HCT116 (cell line): ENCODE measurements at regions not wholly inside any gene's neighbourhood (a gene's known extent, or its start where the extent isn't known, plus 50 kb on each side); places are given as distances from the start of the nearest gene placed in this dataset.

ENCODE experiments used
- ATAC-seq: fragments of 200-7000 bp; cut with Tn5 transposase; 2 replicates; pipeline ENCODE4 v1.9.1; 2020; ENCODE audit warnings: mild to moderate bottlenecking, moderate library complexity
- BruUV-seq: library from RNA; stranded (reverse); fragments of 400-500 nt; replicated peaks from 2 replicates; lab custom pipeline; 2021; lab: Mats Ljungman, UMichigan
- CTCF ChIA-PET: fragments of 300-600 bp; sonication (Branson Sonifier 250); formaldehyde crosslinking; loops from one replicate; lab custom pipeline; 2021; ENCODE audit warnings: antibody characterized with exemption; lab: Charles Lee
- POLR2A ChIA-PET: fragments of 300-600, 350-600 bp; sonication (Branson Sonifier 250); formaldehyde crosslinking; loops from one replicate; lab custom pipeline; 2021; ENCODE audit warnings: antibody characterized with exemption; lab: Charles Lee
- RAD21 ChIA-PET, 2 experiments: fragments of 300-600 bp; sonication (Branson Sonifier 250); formaldehyde crosslinking; loops; one replicate each; lab custom pipeline; 2023; ENCODE audit warnings: low total read pairs in 2 of 2; ENCODE audit not compliant: uncharacterized antibody in 2 of 2, unreplicated experiment in 2 of 2, low non-redundant PET in 1 of 2; lab: Charles Lee
- DNase-seq: peaks from one replicate; pipeline ENCODE4 v3.0.0-alpha.2; 2010; ENCODE audit warnings: low read depth, low spot score
- H2AFZ ChIP-seq: fragments of 200-600 bp; shearing (Covaris generic), sonication (generic); 2 replicates; pipeline ENCODE4 v1.6.1; 2017; ENCODE audit warnings: low read depth, mixed run types, mixed read lengths, antibody characterized with exemption, low read length; ENCODE audit not compliant: poor library complexity, severe bottlenecking
- H3K27ac ChIP-seq: 2 replicates; pipeline ENCODE4 v1.5.1; 2012; ENCODE audit warnings: low read depth, low read length
- H3K27me3 ChIP-seq: fragments of 200-600 bp; sonication (generic); 2 replicates; pipeline ENCODE4 v1.6.1; 2016; ENCODE audit warnings: mixed run types, low read length, mixed read lengths; ENCODE audit not compliant: insufficient read depth
- H3K36me3 ChIP-seq, 2 experiments: fragments of 200-500 bp in 1 of 2; fragments of 200-600 bp in 1 of 2; sonication (Bioruptor generic) in 1 of 2; sonication (generic) in 1 of 2; 2 replicates each; pipeline versions ENCODE4 v1.5.1 to v1.6.1; 2014 to 2016; ENCODE audit warnings: low read length in 2 of 2, inconsistent platforms in 1 of 2, mixed read lengths in 1 of 2, mixed run types in 1 of 2; ENCODE audit not compliant: insufficient read depth in 2 of 2, control insufficient read depth in 1 of 2
- H3K4me1 ChIP-seq, 2 experiments: fragments of 200-600 bp in 1 of 2; sonication (generic) in 1 of 2; 2 replicates each; pipeline versions ENCODE4 v1.5.1 to v1.6.1; 2012 to 2017; ENCODE audit warnings: low read length in 2 of 2, inconsistent platforms in 1 of 2, mild to moderate bottlenecking in 1 of 2, mixed read lengths in 1 of 2, mixed run types in 1 of 2, moderate library complexity in 1 of 2; ENCODE audit not compliant: insufficient read depth in 2 of 2, control insufficient read depth in 1 of 2
- H3K4me2 ChIP-seq: fragments of 200-600 bp; sonication (generic); 2 replicates; pipeline ENCODE4 v1.6.1; 2017; ENCODE audit warnings: mixed run types, low read length, mixed read lengths
- H3K4me3 ChIP-seq, 2 experiments: fragments of 200-600 bp in 1 of 2; sonication (generic) in 1 of 2; replicated peaks in 1 of 2; 2 replicates each; pipeline ENCODE4 v1.5.1; 2011 to 2016; ENCODE audit warnings: low read length in 2 of 2, control low read depth in 1 of 2, low read depth in 1 of 2, mild to moderate bottlenecking in 1 of 2, mixed read lengths in 1 of 2, mixed run types in 1 of 2
- H3K79me2 ChIP-seq: fragments of 200-600 bp; sonication (generic); 2 replicates; pipeline ENCODE4 v1.6.1; 2017; ENCODE audit warnings: mild to moderate bottlenecking, mixed run types, low read length, moderate library complexity, mixed read lengths; ENCODE audit not compliant: insufficient read depth
- H3K9ac ChIP-seq: fragments of 200-600 bp; sonication (generic); 2 replicates; pipeline ENCODE4 v1.6.1; 2016; ENCODE audit warnings: low read length, mixed read lengths
- H3K9me2 ChIP-seq: fragments of 200-600 bp; sonication (generic), shearing (Covaris generic); 2 replicates; pipeline ENCODE4 v1.6.1; 2017; ENCODE audit warnings: mixed run types, mild to moderate bottlenecking, moderate library complexity; ENCODE audit not compliant: insufficient read depth
- H3K9me3 ChIP-seq, 2 experiments: fragments of 200-500 bp in 1 of 2; fragments of 200-600 bp in 1 of 2; sonication (Bioruptor generic) in 1 of 2; sonication (generic) in 1 of 2; 2 replicates each; pipeline ENCODE4 v1.6.1; 2014 to 2017; ENCODE audit warnings: low read length in 2 of 2, mixed read lengths in 2 of 2, inconsistent platforms in 1 of 2, low read depth in 1 of 2, mild to moderate bottlenecking in 1 of 2, mixed run types in 1 of 2, moderate library complexity in 1 of 2; ENCODE audit not compliant: control insufficient read depth in 1 of 2, insufficient read depth in 1 of 2
- H4K20me1 ChIP-seq: fragments of 200-600 bp; sonication (generic), shearing (Covaris generic); 2 replicates; pipeline ENCODE4 v1.6.1; 2017; ENCODE audit warnings: mixed run types, mild to moderate bottlenecking, moderate library complexity; ENCODE audit not compliant: insufficient read depth
- CBX3 ChIP-seq: IDR thresholded peaks from 2 replicates; pipeline ENCODE4 v1.6.1; 2012; ENCODE audit warnings: low read depth
- EZH2 ChIP-seq: fragments of 200-600 bp; sonication (generic); IDR thresholded peaks from 2 replicates; pipeline ENCODE4 v1.6.1; 2017; ENCODE audit warnings: antibody characterized with exemption, mixed run types
- EZH2phosphoT487 ChIP-seq: fragments of 200-600 bp; IDR thresholded peaks from 2 replicates; pipeline ENCODE4 v1.6.1; 2018; ENCODE audit warnings: antibody characterized with exemption, borderline replicate concordance
- FOSL1 ChIP-seq: IDR thresholded peaks from 2 replicates; pipeline ENCODE4 v1.6.1; 2012; ENCODE audit warnings: low read depth
- JUND ChIP-seq: IDR thresholded peaks from 2 replicates; pipeline ENCODE4 v1.6.1; 2012
- POLR2A ChIP-seq: IDR thresholded peaks from 2 replicates; pipeline ENCODE4 v1.7.0; 2011; ENCODE audit warnings: borderline replicate concordance; ENCODE audit not compliant: insufficient read depth, insufficient read length; ENCODE audit errors: extremely low read depth
- POLR2AphosphoS5 ChIP-seq: IDR thresholded peaks from 2 replicates; pipeline ENCODE4 v1.6.1; 2011; ENCODE audit warnings: mild to moderate bottlenecking, low read depth, low read length, moderate library complexity
- RAD21 ChIP-seq: IDR thresholded peaks from 2 replicates; pipeline ENCODE4 v1.6.1; 2012; ENCODE audit warnings: low read depth, mild to moderate bottlenecking
- SIN3A ChIP-seq: IDR thresholded peaks from 2 replicates; pipeline ENCODE4 v1.6.1; 2012; ENCODE audit warnings: low read depth
- SP1 ChIP-seq: IDR thresholded peaks from 2 replicates; pipeline ENCODE4 v1.6.1; 2012; ENCODE audit warnings: low read depth
- SRF ChIP-seq: IDR thresholded peaks from 2 replicates; pipeline ENCODE4 v1.6.1; 2012; ENCODE audit warnings: low read depth
- ZFX ChIP-seq: fragments of 450-650 bp; IDR thresholded peaks from 2 replicates; pipeline ENCODE4 v1.6.1; 2017
- ZNF274 ChIP-seq: fragments of 200-500 bp; sonication (Bioruptor generic); IDR thresholded peaks from 2 replicates; pipeline ENCODE4 v1.6.1; 2014; ENCODE audit warnings: mild to moderate bottlenecking, low read depth, low read length, inconsistent platforms
- intact Hi-C: fragments of 100-400 bp; cut with micrococcal nuclease; formaldehyde crosslinking; loops from 2 replicates; pipeline ENCODE4 v1.10.0; 2022
- TF ChIP-seq, protein P1 (sequence below): IDR thresholded peaks from 2 replicates; pipeline ENCODE4 v1.6.1; 2012; ENCODE audit warnings: low read depth
- TF ChIP-seq, protein P2 (sequence below): IDR thresholded peaks from 2 replicates; pipeline ENCODE4 v1.6.1; 2011; ENCODE audit warnings: mild to moderate bottlenecking, low read length, moderate library complexity; ENCODE audit not compliant: insufficient replicate concordance; ENCODE audit errors: extremely low read depth
- TF ChIP-seq, protein P3 (sequence below): IDR thresholded peaks from 2 replicates; pipeline ENCODE4 v1.6.1; 2012
- TF ChIP-seq, protein P4 (sequence below): IDR thresholded peaks from 2 replicates; pipeline ENCODE4 v1.6.1; 2012
- TF ChIP-seq, protein P5 (sequence below), 3 experiments: fragments of 200-600 bp in 1 of 3; sonication (generic) in 1 of 3; IDR thresholded peaks in 2 of 3; conservative IDR thresholded peaks in 1 of 3; 2 replicates each; pipeline ENCODE4 v1.5.1; 2012 to 2017; ENCODE audit warnings: low read depth in 2 of 3, low read length in 2 of 3, antibody characterized with exemption in 1 of 3, borderline replicate concordance in 1 of 3, control low read depth in 1 of 3, mild to moderate bottlenecking in 1 of 3, mixed read lengths in 1 of 3, mixed run types in 1 of 3, moderate library complexity in 1 of 3; ENCODE audit not compliant: insufficient read depth in 1 of 3

DNA sequence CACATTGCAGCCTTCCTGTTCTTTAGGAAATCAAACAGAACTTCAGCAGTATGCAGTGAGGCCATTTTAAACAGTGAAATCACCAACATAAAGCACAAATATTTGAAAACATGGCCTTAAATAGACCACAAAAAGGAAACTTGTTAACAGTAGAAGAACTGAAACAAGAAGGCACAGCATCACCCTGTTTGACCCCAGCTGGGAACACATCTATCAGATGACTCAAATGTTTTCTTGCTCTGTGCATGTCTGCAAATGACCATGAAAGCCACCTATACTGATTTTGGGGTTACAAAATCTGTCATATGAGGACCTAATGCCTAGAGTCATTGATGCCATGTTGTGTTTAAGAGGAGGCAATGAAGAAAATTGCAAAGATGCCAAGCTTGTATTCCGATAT is 123.8 kb upstream of the ADGRF1 start:
- H3K79me2 ChIP-seq: no peaks in the 10 kb centered on the region
- TF ChIP-seq EZH2phosphoT487 (no peak), SRF (no peak), SIN3A (no peak), JUND (no peak), POLR2A (no peak), RAD21 (no peak), ZNF274 (no peak), FOSL1 (no peak), SP1 (no peak), POLR2AphosphoS5 (no peak), ZFX (no peak), EZH2 (no peak), CBX3 (no peak)
- TF ChIP-seq, protein P1, sequence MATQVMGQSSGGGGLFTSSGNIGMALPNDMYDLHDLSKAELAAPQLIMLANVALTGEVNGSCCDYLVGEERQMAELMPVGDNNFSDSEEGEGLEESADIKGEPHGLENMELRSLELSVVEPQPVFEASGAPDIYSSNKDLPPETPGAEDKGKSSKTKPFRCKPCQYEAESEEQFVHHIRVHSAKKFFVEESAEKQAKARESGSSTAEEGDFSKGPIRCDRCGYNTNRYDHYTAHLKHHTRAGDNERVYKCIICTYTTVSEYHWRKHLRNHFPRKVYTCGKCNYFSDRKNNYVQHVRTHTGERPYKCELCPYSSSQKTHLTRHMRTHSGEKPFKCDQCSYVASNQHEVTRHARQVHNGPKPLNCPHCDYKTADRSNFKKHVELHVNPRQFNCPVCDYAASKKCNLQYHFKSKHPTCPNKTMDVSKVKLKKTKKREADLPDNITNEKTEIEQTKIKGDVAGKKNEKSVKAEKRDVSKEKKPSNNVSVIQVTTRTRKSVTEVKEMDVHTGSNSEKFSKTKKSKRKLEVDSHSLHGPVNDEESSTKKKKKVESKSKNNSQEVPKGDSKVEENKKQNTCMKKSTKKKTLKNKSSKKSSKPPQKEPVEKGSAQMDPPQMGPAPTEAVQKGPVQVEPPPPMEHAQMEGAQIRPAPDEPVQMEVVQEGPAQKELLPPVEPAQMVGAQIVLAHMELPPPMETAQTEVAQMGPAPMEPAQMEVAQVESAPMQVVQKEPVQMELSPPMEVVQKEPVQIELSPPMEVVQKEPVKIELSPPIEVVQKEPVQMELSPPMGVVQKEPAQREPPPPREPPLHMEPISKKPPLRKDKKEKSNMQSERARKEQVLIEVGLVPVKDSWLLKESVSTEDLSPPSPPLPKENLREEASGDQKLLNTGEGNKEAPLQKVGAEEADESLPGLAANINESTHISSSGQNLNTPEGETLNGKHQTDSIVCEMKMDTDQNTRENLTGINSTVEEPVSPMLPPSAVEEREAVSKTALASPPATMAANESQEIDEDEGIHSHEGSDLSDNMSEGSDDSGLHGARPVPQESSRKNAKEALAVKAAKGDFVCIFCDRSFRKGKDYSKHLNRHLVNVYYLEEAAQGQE: no peak
- TF ChIP-seq, protein P2, sequence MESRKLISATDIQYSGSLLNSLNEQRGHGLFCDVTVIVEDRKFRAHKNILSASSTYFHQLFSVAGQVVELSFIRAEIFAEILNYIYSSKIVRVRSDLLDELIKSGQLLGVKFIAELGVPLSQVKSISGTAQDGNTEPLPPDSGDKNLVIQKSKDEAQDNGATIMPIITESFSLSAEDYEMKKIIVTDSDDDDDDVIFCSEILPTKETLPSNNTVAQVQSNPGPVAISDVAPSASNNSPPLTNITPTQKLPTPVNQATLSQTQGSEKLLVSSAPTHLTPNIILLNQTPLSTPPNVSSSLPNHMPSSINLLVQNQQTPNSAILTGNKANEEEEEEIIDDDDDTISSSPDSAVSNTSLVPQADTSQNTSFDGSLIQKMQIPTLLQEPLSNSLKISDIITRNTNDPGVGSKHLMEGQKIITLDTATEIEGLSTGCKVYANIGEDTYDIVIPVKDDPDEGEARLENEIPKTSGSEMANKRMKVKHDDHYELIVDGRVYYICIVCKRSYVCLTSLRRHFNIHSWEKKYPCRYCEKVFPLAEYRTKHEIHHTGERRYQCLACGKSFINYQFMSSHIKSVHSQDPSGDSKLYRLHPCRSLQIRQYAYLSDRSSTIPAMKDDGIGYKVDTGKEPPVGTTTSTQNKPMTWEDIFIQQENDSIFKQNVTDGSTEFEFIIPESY: no peak
- TF ChIP-seq, protein P3, sequence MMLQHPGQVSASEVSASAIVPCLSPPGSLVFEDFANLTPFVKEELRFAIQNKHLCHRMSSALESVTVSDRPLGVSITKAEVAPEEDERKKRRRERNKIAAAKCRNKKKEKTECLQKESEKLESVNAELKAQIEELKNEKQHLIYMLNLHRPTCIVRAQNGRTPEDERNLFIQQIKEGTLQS: no peak
- TF ChIP-seq, protein P4, sequence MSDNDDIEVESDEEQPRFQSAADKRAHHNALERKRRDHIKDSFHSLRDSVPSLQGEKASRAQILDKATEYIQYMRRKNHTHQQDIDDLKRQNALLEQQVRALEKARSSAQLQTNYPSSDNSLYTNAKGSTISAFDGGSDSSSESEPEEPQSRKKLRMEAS: no peak
- TF ChIP-seq, protein P5, sequence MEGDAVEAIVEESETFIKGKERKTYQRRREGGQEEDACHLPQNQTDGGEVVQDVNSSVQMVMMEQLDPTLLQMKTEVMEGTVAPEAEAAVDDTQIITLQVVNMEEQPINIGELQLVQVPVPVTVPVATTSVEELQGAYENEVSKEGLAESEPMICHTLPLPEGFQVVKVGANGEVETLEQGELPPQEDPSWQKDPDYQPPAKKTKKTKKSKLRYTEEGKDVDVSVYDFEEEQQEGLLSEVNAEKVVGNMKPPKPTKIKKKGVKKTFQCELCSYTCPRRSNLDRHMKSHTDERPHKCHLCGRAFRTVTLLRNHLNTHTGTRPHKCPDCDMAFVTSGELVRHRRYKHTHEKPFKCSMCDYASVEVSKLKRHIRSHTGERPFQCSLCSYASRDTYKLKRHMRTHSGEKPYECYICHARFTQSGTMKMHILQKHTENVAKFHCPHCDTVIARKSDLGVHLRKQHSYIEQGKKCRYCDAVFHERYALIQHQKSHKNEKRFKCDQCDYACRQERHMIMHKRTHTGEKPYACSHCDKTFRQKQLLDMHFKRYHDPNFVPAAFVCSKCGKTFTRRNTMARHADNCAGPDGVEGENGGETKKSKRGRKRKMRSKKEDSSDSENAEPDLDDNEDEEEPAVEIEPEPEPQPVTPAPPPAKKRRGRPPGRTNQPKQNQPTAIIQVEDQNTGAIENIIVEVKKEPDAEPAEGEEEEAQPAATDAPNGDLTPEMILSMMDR (IDR thresholded peaks at IDR 0.05 in 2 of 3, conservative IDR thresholded peaks at IDR 0.05 in 1 of 3; ENCODE audit: borderline replicate concordance in 1 of 3, insufficient read depth in 1 of 3, low read depth in 2 of 3, low read length in 2 of 3): no peak
- BruUV-seq: no TSS peak
- H3K9me3 ChIP-seq: no peaks in the 10 kb centered on the region
- no peak overlapping the region for H3K4me2 ChIP-seq
- no peaks in the 10 kb centered on the region for H3K36me3 ChIP-seq
- POLR2A ChIA-PET: no interaction called here
- H3K9me2 ChIP-seq: no peaks in the 10 kb centered on the region
- H4K20me1 ChIP-seq: no peaks in the 10 kb centered on the region
- intact Hi-C loops: no loop called here
- H3K27ac ChIP-seq: no peak overlapping the region
- CTCF ChIA-PET: no interaction called here
- no peak overlapping the region for H3K9ac ChIP-seq
- no peak overlapping the region for H2AFZ ChIP-seq
- no peak for DNase-seq
- no peak for ATAC-seq
- RAD21 ChIA-PET: no interaction called here
- H3K4me1 ChIP-seq: peaks cover 15 to 38% of the 10 kb centered on the region in 2 experiments
- H3K27me3 ChIP-seq: no peaks in the 10 kb centered on the region
- H3K4me3 ChIP-seq: no peak overlapping the region
